SK-N-SH (cell line): ENCODE measurements at regions not wholly inside any gene's neighbourhood (a gene's known extent, or its start where the extent isn't known, plus 50 kb on each side); places are given as distances from the start of the nearest gene placed in this dataset.

Source experiments
- ELF1 ChIP-seq: IDR thresholded peaks from 2 replicates; pipeline ENCODE4 v1.4.0; 2012
- EP300 ChIP-seq, 2 experiments: IDR thresholded peaks; 2 replicates each; pipeline versions ENCODE4 v1.4.0 to v1.6.1; 2012; ENCODE audit warnings: borderline replicate concordance in 1 of 2, low read depth in 1 of 2, low read length in 1 of 2
- EZH2phosphoT487 ChIP-seq: fragments of 200-600 bp; sonication (generic); IDR thresholded peaks from 2 replicates; pipeline ENCODE4 v1.6.1; 2017; ENCODE audit warnings: low read depth, mixed run types, mild to moderate bottlenecking, antibody characterized with exemption, moderate library complexity, borderline replicate concordance
- TF ChIP-seq, protein P1 (sequence below): IDR thresholded peaks from 2 replicates; pipeline ENCODE4 v1.4.0; 2012; ENCODE audit warnings: low read depth
- TF ChIP-seq, protein P2 (sequence below): fragments of 200-600 bp; sonication (generic); IDR thresholded peaks from 2 replicates; pipeline ENCODE4 v1.6.1; 2017; ENCODE audit warnings: antibody characterized with exemption, mild to moderate bottlenecking, moderate library complexity
- TF ChIP-seq, protein P3 (sequence below): IDR thresholded peaks from 2 replicates; pipeline ENCODE4 v1.4.0; 2012; ENCODE audit warnings: low read depth, borderline replicate concordance
- TF ChIP-seq, protein P4 (sequence below): IDR thresholded peaks from 2 replicates; pipeline ENCODE4 v1.4.0; 2012; ENCODE audit warnings: low read depth, borderline replicate concordance

DNA sequence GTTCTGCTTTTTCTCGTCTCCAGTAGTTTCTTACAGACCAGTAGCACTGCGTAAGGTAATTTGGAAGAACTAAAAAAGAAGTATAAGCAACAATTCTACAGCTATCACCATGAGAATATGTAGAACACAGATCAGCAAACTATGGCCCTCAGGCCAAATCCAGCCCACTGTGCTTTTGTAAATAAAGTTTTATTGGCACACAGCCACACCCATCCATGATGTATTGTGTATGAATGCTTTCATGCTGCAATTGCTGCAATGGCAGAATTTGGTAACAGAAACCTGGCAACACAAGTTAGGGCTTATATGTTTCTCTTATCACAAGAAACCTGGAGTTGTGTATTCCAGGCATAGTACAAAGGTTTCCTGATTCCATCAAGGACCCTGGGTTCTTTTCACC, 386.8 kb upstream of the TSHZ2 start:
- TF ChIP-seq EP300 (IDR thresholded peaks at IDR 0.05; ENCODE audit: borderline replicate concordance in 1 of 2, low read depth in 1 of 2, low read length in 1 of 2) (no peak), EZH2phosphoT487 (no peak), ELF1 (no peak)
- TF ChIP-seq, protein P1, sequence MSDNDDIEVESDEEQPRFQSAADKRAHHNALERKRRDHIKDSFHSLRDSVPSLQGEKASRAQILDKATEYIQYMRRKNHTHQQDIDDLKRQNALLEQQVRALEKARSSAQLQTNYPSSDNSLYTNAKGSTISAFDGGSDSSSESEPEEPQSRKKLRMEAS, result no peak
- TF ChIP-seq, protein P2, sequence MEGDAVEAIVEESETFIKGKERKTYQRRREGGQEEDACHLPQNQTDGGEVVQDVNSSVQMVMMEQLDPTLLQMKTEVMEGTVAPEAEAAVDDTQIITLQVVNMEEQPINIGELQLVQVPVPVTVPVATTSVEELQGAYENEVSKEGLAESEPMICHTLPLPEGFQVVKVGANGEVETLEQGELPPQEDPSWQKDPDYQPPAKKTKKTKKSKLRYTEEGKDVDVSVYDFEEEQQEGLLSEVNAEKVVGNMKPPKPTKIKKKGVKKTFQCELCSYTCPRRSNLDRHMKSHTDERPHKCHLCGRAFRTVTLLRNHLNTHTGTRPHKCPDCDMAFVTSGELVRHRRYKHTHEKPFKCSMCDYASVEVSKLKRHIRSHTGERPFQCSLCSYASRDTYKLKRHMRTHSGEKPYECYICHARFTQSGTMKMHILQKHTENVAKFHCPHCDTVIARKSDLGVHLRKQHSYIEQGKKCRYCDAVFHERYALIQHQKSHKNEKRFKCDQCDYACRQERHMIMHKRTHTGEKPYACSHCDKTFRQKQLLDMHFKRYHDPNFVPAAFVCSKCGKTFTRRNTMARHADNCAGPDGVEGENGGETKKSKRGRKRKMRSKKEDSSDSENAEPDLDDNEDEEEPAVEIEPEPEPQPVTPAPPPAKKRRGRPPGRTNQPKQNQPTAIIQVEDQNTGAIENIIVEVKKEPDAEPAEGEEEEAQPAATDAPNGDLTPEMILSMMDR, result no peak
- TF ChIP-seq, protein P3, sequence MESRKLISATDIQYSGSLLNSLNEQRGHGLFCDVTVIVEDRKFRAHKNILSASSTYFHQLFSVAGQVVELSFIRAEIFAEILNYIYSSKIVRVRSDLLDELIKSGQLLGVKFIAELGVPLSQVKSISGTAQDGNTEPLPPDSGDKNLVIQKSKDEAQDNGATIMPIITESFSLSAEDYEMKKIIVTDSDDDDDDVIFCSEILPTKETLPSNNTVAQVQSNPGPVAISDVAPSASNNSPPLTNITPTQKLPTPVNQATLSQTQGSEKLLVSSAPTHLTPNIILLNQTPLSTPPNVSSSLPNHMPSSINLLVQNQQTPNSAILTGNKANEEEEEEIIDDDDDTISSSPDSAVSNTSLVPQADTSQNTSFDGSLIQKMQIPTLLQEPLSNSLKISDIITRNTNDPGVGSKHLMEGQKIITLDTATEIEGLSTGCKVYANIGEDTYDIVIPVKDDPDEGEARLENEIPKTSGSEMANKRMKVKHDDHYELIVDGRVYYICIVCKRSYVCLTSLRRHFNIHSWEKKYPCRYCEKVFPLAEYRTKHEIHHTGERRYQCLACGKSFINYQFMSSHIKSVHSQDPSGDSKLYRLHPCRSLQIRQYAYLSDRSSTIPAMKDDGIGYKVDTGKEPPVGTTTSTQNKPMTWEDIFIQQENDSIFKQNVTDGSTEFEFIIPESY, result no peak
- TF ChIP-seq, protein P4, sequence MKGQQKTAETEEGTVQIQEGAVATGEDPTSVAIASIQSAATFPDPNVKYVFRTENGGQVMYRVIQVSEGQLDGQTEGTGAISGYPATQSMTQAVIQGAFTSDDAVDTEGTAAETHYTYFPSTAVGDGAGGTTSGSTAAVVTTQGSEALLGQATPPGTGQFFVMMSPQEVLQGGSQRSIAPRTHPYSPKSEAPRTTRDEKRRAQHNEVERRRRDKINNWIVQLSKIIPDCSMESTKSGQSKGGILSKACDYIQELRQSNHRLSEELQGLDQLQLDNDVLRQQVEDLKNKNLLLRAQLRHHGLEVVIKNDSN, result no peak
